ENCODE measurements at regions not wholly inside any gene's neighbourhood (a gene's known extent, or its start where the extent isn't known, plus 50 kb on each side); places are given as distances from the start of the nearest gene placed in this dataset.

DNA sequence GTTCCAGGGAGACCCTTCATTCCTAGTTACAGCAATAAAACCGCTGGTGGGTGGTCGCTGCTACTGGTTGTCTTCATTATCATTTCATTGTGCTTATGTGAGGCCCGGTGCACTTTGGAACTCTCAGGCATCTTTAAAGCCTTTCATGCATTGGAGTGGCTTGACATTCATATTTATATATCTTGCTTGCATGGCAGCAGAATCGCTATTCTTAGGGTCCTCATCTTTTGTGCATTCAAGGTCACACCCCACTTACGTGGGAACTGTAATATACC lies 110.1 kb downstream of the ZBTB18 start:
- TF ChIP-seq, protein P1, sequence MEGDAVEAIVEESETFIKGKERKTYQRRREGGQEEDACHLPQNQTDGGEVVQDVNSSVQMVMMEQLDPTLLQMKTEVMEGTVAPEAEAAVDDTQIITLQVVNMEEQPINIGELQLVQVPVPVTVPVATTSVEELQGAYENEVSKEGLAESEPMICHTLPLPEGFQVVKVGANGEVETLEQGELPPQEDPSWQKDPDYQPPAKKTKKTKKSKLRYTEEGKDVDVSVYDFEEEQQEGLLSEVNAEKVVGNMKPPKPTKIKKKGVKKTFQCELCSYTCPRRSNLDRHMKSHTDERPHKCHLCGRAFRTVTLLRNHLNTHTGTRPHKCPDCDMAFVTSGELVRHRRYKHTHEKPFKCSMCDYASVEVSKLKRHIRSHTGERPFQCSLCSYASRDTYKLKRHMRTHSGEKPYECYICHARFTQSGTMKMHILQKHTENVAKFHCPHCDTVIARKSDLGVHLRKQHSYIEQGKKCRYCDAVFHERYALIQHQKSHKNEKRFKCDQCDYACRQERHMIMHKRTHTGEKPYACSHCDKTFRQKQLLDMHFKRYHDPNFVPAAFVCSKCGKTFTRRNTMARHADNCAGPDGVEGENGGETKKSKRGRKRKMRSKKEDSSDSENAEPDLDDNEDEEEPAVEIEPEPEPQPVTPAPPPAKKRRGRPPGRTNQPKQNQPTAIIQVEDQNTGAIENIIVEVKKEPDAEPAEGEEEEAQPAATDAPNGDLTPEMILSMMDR (IDR thresholded peaks at IDR 0.05), result no peak
- no peak for TF ChIP-seq POLR2AphosphoS5 (IDR thresholded peaks at IDR 0.05)
- TF ChIP-seq POLR2A (IDR thresholded peaks at IDR 0.05), result no peak

Data from prostate gland (tissue), 2 donors.